ENCODE measurements at regions not wholly inside any gene's neighbourhood (a gene's known extent, or its start where the extent isn't known, plus 50 kb on each side); places are given as distances from the start of the nearest gene placed in this dataset.
A peak's percentile ranks its signal among the peaks of the same experiment; 100 is the strongest.

DNA sequence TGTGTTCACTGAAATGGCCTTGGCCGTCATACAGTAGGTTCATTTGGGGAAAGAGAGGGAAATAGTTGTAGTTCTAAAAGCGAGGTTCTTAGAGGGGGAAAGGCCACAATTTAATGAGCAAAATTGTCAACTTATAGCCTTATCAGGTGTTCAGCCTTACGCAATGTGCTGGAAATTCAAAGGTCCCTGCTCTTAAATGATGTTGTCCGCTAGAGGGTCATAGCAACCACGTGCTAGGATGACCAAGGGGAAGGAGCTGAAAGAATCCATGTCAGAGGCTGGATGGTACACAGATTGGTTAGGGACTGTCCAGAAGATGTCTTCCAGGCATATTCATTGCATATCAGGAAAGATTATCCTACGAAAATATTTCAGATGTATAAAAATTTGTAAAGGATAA is 282.3 kb upstream of the MEX3C start (continued):
- no peak for TF ChIP-seq STAG1 (CRISPR knock-in tag; IDR thresholded peaks at IDR 0.05; ENCODE audit: borderline replicate concordance)
- TF ChIP-seq ZNF165 (CRISPR knock-in tag; IDR thresholded peaks at IDR 0.05; ENCODE audit: borderline replicate concordance) = no peak
- TF ChIP-seq, protein P1, sequence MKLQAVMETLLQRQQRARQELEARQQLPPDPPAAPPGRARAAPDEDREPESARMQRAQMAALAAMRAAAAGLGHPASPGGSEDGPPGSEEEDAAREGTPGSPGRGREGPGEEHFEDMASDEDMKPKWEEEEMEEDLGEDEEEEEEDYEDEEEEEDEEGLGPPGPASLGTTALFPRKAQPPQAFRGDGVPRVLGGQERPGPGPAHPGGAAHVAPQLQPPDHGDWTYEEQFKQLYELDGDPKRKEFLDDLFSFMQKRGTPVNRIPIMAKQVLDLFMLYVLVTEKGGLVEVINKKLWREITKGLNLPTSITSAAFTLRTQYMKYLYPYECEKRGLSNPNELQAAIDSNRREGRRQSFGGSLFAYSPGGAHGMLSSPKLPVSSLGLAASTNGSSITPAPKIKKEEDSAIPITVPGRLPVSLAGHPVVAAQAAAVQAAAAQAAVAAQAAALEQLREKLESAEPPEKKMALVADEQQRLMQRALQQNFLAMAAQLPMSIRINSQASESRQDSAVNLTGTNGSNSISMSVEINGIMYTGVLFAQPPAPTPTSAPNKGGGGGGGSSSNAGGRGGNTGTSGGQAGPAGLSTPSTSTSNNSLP (IDR thresholded peaks at IDR 0.05; ENCODE audit: borderline replicate concordance, low read depth, low read length) = no peak
- no peak for TF ChIP-seq POLR2AphosphoS5 (IDR thresholded peaks at IDR 0.05; ENCODE audit: control insufficient read depth, insufficient read depth, low read depth, low read length)
- TF ChIP-seq ZNF77 (CRISPR knock-in tag; IDR thresholded peaks at IDR 0.05) = no peak
- no peak for TF ChIP-seq ZC3H11A (IDR thresholded peaks at IDR 0.05; ENCODE audit: low read depth, low read length)
- no peak for TF ChIP-seq RBM14 (IDR thresholded peaks at IDR 0.05; ENCODE audit: borderline replicate concordance, insufficient read depth, low read depth, low read length)
- no peak for TF ChIP-seq FOXK2 (conservative IDR thresholded peaks at IDR 0.05 in 1 of 2, IDR thresholded peaks at IDR 0.05 in 1 of 2; ENCODE audit: low read depth in 2 of 2)
- TF ChIP-seq, protein P2, sequence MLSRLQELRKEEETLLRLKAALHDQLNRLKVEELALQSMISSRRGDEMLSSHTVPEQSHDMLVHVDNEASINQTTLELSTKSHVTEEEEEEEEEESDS (CRISPR knock-in tag; IDR thresholded peaks at IDR 0.05) = no peak
- no peak for TF ChIP-seq SP2 (IDR thresholded peaks at IDR 0.05; ENCODE audit: extremely low read depth, low read depth, low read length, poor library complexity, severe bottlenecking)
- no peak for TF ChIP-seq ZNF695 (CRISPR knock-in tag; IDR thresholded peaks at IDR 0.05)
- TF ChIP-seq, protein P3, sequence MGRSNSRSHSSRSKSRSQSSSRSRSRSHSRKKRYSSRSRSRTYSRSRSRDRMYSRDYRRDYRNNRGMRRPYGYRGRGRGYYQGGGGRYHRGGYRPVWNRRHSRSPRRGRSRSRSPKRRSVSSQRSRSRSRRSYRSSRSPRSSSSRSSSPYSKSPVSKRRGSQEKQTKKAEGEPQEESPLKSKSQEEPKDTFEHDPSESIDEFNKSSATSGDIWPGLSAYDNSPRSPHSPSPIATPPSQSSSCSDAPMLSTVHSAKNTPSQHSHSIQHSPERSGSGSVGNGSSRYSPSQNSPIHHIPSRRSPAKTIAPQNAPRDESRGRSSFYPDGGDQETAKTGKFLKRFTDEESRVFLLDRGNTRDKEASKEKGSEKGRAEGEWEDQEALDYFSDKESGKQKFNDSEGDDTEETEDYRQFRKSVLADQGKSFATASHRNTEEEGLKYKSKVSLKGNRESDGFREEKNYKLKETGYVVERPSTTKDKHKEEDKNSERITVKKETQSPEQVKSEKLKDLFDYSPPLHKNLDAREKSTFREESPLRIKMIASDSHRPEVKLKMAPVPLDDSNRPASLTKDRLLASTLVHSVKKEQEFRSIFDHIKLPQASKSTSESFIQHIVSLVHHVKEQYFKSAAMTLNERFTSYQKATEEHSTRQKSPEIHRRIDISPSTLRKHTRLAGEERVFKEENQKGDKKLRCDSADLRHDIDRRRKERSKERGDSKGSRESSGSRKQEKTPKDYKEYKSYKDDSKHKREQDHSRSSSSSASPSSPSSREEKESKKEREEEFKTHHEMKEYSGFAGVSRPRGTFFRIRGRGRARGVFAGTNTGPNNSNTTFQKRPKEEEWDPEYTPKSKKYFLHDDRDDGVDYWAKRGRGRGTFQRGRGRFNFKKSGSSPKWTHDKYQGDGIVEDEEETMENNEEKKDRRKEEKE (IDR thresholded peaks at IDR 0.05; ENCODE audit: borderline replicate concordance in 1 of 2, control insufficient read depth in 1 of 2, low read depth in 2 of 2, low read length in 1 of 2) = no peak
- no peak for TF ChIP-seq EP400 (IDR thresholded peaks at IDR 0.05)
- TF ChIP-seq JUND (IDR thresholded peaks at IDR 0.05; ENCODE audit: borderline replicate concordance, low read depth, low read length) = no peak
- TF ChIP-seq JUND (tag; IDR thresholded peaks at IDR 0.05; ENCODE audit: borderline replicate concordance, low read depth, low read length) = no peak
- TF ChIP-seq ZBED1 (IDR thresholded peaks at IDR 0.05) = no peak
- TF ChIP-seq, protein P4, sequence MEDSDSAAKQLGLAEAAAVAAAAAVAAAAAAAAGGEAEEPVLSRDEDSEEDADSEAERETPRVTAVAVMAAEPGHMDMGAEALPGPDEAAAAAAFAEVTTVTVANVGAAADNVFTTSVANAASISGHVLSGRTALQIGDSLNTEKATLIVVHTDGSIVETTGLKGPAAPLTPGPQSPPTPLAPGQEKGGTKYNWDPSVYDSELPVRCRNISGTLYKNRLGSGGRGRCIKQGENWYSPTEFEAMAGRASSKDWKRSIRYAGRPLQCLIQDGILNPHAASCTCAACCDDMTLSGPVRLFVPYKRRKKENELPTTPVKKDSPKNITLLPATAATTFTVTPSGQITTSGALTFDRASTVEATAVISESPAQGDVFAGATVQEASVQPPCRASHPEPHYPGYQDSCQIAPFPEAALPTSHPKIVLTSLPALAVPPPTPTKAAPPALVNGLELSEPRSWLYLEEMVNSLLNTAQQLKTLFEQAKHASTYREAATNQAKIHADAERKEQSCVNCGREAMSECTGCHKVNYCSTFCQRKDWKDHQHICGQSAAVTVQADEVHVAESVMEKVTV (CRISPR knock-in tag; IDR thresholded peaks at IDR 0.05) = no peak
- TF ChIP-seq PHF8 (IDR thresholded peaks at IDR 0.05; ENCODE audit: borderline replicate concordance, low read length) = no peak
- TF ChIP-seq ZNF766 (CRISPR knock-in tag; conservative IDR thresholded peaks at IDR 0.05) = peak; percentile 40; the same call in 1 of the 2 replicates
- TF ChIP-seq, protein P5, sequence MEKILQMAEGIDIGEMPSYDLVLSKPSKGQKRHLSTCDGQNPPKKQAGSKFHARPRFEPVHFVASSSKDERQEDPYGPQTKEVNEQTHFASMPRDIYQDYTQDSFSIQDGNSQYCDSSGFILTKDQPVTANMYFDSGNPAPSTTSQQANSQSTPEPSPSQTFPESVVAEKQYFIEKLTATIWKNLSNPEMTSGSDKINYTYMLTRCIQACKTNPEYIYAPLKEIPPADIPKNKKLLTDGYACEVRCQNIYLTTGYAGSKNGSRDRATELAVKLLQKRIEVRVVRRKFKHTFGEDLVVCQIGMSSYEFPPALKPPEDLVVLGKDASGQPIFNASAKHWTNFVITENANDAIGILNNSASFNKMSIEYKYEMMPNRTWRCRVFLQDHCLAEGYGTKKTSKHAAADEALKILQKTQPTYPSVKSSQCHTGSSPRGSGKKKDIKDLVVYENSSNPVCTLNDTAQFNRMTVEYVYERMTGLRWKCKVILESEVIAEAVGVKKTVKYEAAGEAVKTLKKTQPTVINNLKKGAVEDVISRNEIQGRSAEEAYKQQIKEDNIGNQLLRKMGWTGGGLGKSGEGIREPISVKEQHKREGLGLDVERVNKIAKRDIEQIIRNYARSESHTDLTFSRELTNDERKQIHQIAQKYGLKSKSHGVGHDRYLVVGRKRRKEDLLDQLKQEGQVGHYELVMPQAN (IDR thresholded peaks at IDR 0.05; ENCODE audit: borderline replicate concordance) = no peak

Measured in K562 (cell line).